ENCODE measurements at regions not wholly inside any gene's neighbourhood (a gene's known extent, or its start where the extent isn't known, plus 50 kb on each side); places are given as distances from the start of the nearest gene placed in this dataset.

GRCh38 chr3:107236655-107237337, 140.4 kb upstream of the CCDC54 start:
- no peak overlapping the region for H3K27ac Mint-ChIP-seq

More at GRCh38 chr3:107236655-107237337, 140.4 kb upstream of the CCDC54 start:
- Histone ChIP-seq H3K4me2 (no peak overlapping the region), H3K79me2 (replicated peaks; ENCODE audit: insufficient read depth) (no peaks in the 10 kb centered on the region), H2AFZ (no peak overlapping the region), H3K4me1 (ENCODE audit: insufficient read depth) (no peaks in the 10 kb centered on the region; the same call in none of the 2 replicates), H4K20me1 (replicated peaks; ENCODE audit: insufficient read depth) (no peaks in the 10 kb centered on the region), H3K27ac (ENCODE audit: low read depth) (no peak overlapping the region), H3K4me3 (no peak overlapping the region), H3K36me3 (ENCODE audit: insufficient read depth) (no peaks in the 10 kb centered on the region), H3K27me3 (ENCODE audit: insufficient read depth) (peaks cover 21% of the 10 kb centered on the region), H3F3A (replicated peaks; ENCODE audit: low read depth) (no peaks in the 10 kb centered on the region), H3K9me2 (ENCODE audit: insufficient read depth) (no peaks in the 10 kb centered on the region)
- no peak overlapping the region for H3K4me3 Mint-ChIP-seq
- peaks cover 2% of the 10 kb centered on the region; the same call in 1 of the 3 replicates for H3K9me3 Mint-ChIP-seq
- TF ChIP-seq NANOG (IDR thresholded peaks at IDR 0.05; ENCODE audit: borderline replicate concordance) (no peak), ZNF462 (CRISPR knock-in tag; IDR thresholded peaks at IDR 0.05) (no peak), POLR2AphosphoS5 (IDR thresholded peaks at IDR 0.05; ENCODE audit: low read depth) (no peak), ZNF114 (CRISPR knock-in tag; IDR thresholded peaks at IDR 0.05) (no peak), EZH2 (IDR thresholded peaks at IDR 0.05; ENCODE audit: low read depth, unreplicated experiment) (no peak), JUNB (IDR thresholded peaks at IDR 0.05; ENCODE audit: unreplicated experiment) (no peak), EZH2phosphoT487 (IDR thresholded peaks at IDR 0.05; ENCODE audit: unreplicated experiment) (no peak), ETS1 (IDR thresholded peaks at IDR 0.05) (no peak)
- TF ChIP-seq, protein P1, sequence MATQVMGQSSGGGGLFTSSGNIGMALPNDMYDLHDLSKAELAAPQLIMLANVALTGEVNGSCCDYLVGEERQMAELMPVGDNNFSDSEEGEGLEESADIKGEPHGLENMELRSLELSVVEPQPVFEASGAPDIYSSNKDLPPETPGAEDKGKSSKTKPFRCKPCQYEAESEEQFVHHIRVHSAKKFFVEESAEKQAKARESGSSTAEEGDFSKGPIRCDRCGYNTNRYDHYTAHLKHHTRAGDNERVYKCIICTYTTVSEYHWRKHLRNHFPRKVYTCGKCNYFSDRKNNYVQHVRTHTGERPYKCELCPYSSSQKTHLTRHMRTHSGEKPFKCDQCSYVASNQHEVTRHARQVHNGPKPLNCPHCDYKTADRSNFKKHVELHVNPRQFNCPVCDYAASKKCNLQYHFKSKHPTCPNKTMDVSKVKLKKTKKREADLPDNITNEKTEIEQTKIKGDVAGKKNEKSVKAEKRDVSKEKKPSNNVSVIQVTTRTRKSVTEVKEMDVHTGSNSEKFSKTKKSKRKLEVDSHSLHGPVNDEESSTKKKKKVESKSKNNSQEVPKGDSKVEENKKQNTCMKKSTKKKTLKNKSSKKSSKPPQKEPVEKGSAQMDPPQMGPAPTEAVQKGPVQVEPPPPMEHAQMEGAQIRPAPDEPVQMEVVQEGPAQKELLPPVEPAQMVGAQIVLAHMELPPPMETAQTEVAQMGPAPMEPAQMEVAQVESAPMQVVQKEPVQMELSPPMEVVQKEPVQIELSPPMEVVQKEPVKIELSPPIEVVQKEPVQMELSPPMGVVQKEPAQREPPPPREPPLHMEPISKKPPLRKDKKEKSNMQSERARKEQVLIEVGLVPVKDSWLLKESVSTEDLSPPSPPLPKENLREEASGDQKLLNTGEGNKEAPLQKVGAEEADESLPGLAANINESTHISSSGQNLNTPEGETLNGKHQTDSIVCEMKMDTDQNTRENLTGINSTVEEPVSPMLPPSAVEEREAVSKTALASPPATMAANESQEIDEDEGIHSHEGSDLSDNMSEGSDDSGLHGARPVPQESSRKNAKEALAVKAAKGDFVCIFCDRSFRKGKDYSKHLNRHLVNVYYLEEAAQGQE (IDR thresholded peaks at IDR 0.05; ENCODE audit: unreplicated experiment): no peak
- no peak for DNase-seq (ENCODE audit: low spot score)
- no peaks in the 10 kb centered on the region for H3K36me3 Mint-ChIP-seq (ENCODE audit: low read depth)
- peaks cover 7% of the 10 kb centered on the region for H3K27me3 Mint-ChIP-seq (ENCODE audit: insufficient read depth, low read depth, poor library complexity)
- ATAC-seq: peak; percentile 8; the same call in 1 of the 3 replicates
- peaks cover 18% of the 10 kb centered on the region for H3K4me1 Mint-ChIP-seq

Data from GM23338 (cell line).